IMR-90 (cell line): ENCODE measurements at regions not wholly inside any gene's neighbourhood (a gene's known extent, or its start where the extent isn't known, plus 50 kb on each side); places are given as distances from the start of the nearest gene placed in this dataset.

Experiments
- ATAC-seq: fragments of 200-7000 bp; cut with Tn5 transposase; 2 replicates; pipeline ENCODE4 v1.9.1; 2020; ENCODE audit warnings: low read depth, mild to moderate bottlenecking, moderate library complexity
- BruUV-seq: library from RNA; stranded (reverse); fragments of 400-500 nt; replicated peaks from 2 replicates; lab custom pipeline; 2021; lab: Mats Ljungman, UMichigan
- CTCF ChIA-PET: fragments of 300-600 bp; formaldehyde crosslinking; extraction: SDS; loops from one replicate; lab custom pipeline; 2021; ENCODE audit warnings: antibody characterized with exemption; lab: Yijun Ruan, JAX
- POLR2A ChIA-PET: fragments of 300-600 bp; sonication (Branson Sonifier 250); formaldehyde crosslinking; loops from one replicate; lab custom pipeline; 2022; ENCODE audit warnings: antibody characterized with exemption; ENCODE audit not compliant: unreplicated experiment; lab: Charles Lee
- DNase-seq: peaks from one replicate; pipeline ENCODE4 v3.0.0; 2013
- H2AFZ ChIP-seq: replicated peaks from 2 replicates; pipeline ENCODE3; 2013; ENCODE audit warnings: low read length, mild to moderate bottlenecking; ENCODE audit not compliant: poor library complexity
- H2AK5ac ChIP-seq: 2 replicates; pipeline ENCODE4 v1.6.1; 2013; ENCODE audit warnings: low read depth, low read length, inconsistent platforms
- H2AK9ac ChIP-seq: replicated peaks from 2 replicates; pipeline ENCODE3; 2013; ENCODE audit warnings: mild to moderate bottlenecking, low read depth, low read length, moderate library complexity; ENCODE audit not compliant: poor library complexity
- H2BK120ac ChIP-seq: 2 replicates; pipeline ENCODE4 v1.6.1; 2013; ENCODE audit warnings: low read depth, low read length, inconsistent platforms
- H2BK15ac ChIP-seq: 3 replicates; pipeline ENCODE4 v1.6.1; 2013; ENCODE audit warnings: low read depth, low read length, inconsistent platforms
- H2BK20ac ChIP-seq: 2 replicates; pipeline ENCODE4 v1.6.1; 2013; ENCODE audit warnings: low read depth, mild to moderate bottlenecking, inconsistent platforms, low read length, moderate library complexity
- H2BK5ac ChIP-seq: 2 replicates; pipeline ENCODE4 v1.6.1; 2013; ENCODE audit warnings: mild to moderate bottlenecking, low read depth, low read length, inconsistent platforms; ENCODE audit not compliant: poor library complexity, severe bottlenecking
- H3K14ac ChIP-seq: replicated peaks from 2 replicates; pipeline ENCODE4 v1.6.1; 2013; ENCODE audit warnings: low read depth, low read length, inconsistent platforms
- H3K18ac ChIP-seq: 2 replicates; pipeline ENCODE4 v1.6.1; 2013; ENCODE audit warnings: low read depth, low read length, control low read depth
- H3K23ac ChIP-seq: 2 replicates; pipeline ENCODE4 v1.6.1; 2013; ENCODE audit warnings: low read depth, low read length, inconsistent platforms
- H3K27ac ChIP-seq: 2 replicates; pipeline ENCODE4 v1.5.1; 2013; ENCODE audit warnings: mild to moderate bottlenecking, control low read depth, low read length; ENCODE audit not compliant: insufficient read depth
- H3K27me3 ChIP-seq: 2 replicates; pipeline ENCODE4 v1.6.1; 2013; ENCODE audit warnings: low read length; ENCODE audit not compliant: control insufficient read depth, insufficient read depth
- H3K36me3 ChIP-seq: 2 replicates; pipeline ENCODE4 v1.6.1; 2013; ENCODE audit warnings: low read length, mixed read lengths; ENCODE audit not compliant: control insufficient read depth, insufficient read depth
- H3K4ac ChIP-seq: 2 replicates; pipeline ENCODE4 v1.6.1; 2013; ENCODE audit warnings: low read depth, low read length, inconsistent platforms
- H3K4me1 ChIP-seq: 2 replicates; pipeline ENCODE4 v1.6.1; 2013; ENCODE audit warnings: low read length, mixed read lengths; ENCODE audit not compliant: control insufficient read depth, insufficient read depth
- H3K4me2 ChIP-seq: 2 replicates; pipeline ENCODE4 v1.6.1; 2013; ENCODE audit warnings: low read depth, mild to moderate bottlenecking, control low read depth, low read length, moderate library complexity
- H3K4me3 ChIP-seq: 2 replicates; pipeline ENCODE4 v1.5.1; 2013; ENCODE audit warnings: low read depth, mild to moderate bottlenecking, control low read depth, low read length, moderate library complexity; ENCODE audit not compliant: insufficient read depth
- H3K56ac ChIP-seq: 2 replicates; pipeline ENCODE4 v1.6.1; 2013; ENCODE audit warnings: low read length, inconsistent platforms; ENCODE audit not compliant: insufficient read depth; ENCODE audit errors: extremely low read depth
- H3K79me1 ChIP-seq, 2 experiments: 2 replicates each; pipeline ENCODE4 v1.6.1; 2013; ENCODE audit warnings: low read length in 2 of 2, inconsistent platforms in 1 of 2, low read depth in 1 of 2
- H3K9ac ChIP-seq: 2 replicates; pipeline ENCODE4 v1.6.1; 2013; ENCODE audit warnings: low read depth, low read length, control low read depth
- H3K9me1 ChIP-seq: 2 replicates; pipeline ENCODE4 v1.6.1; 2013; ENCODE audit warnings: low read length, inconsistent platforms; ENCODE audit not compliant: insufficient read depth
- H3K9me3 ChIP-seq: 2 replicates; pipeline ENCODE4 v1.6.1; 2013; ENCODE audit warnings: low read length; ENCODE audit not compliant: control insufficient read depth, insufficient read depth
- H4K20me1 ChIP-seq: 2 replicates; pipeline ENCODE4 v1.6.1; 2013; ENCODE audit warnings: low read length, inconsistent platforms; ENCODE audit not compliant: insufficient read depth
- H4K5ac ChIP-seq: 2 replicates; pipeline ENCODE4 v1.6.1; 2013; ENCODE audit warnings: mild to moderate bottlenecking, low read depth, low read length, control low read depth
- H4K8ac ChIP-seq, 2 experiments: 2 replicates each; pipeline ENCODE4 v1.6.1; 2013; ENCODE audit warnings: low read depth in 2 of 2, low read length in 2 of 2, control low read depth in 1 of 2, inconsistent platforms in 1 of 2
- H4K91ac ChIP-seq: 2 replicates; pipeline ENCODE4 v1.6.1; 2013; ENCODE audit warnings: low read depth, low read length, inconsistent platforms; ENCODE audit not compliant: insufficient read depth
- MXI1 ChIP-seq: IDR thresholded peaks from 2 replicates; pipeline ENCODE4 v1.6.1; 2012; ENCODE audit warnings: low read depth, mild to moderate bottlenecking, low read length, moderate library complexity, borderline replicate concordance
- WGBS, 2 experiments: methylation state at CpG; one replicate each; pipeline versions ENCODE4 v1.1.5 to v1.1.7; 2013; ENCODE audit warnings: missing lambda C conversion rate in 2 of 2; ENCODE audit not compliant: insufficient read length in 1 of 2; ENCODE audit errors: extremely low coverage in 2 of 2; 5-methylcytosine and 5-hydroxymethylcytosine counted together
- dilution Hi-C: fragments of 300-500 bp; cut with HindIII; formaldehyde crosslinking; loops from one replicate; pipeline ENCODE4 v1.14.3; 2018; ENCODE audit warnings: low sequenced_read_pairs; ENCODE audit not compliant: unreplicated experiment
- in situ Hi-C: fragments of 300-500 bp; cut with MboI; formaldehyde crosslinking; loops from 3 replicates; pipeline ENCODE4 v1.14.3; 2019; ENCODE audit warnings: low sequenced_read_pairs, inconsistent platforms, mixed read lengths
- intact Hi-C: fragments of 100-400 bp; cut with micrococcal nuclease; formaldehyde crosslinking; loops from 2 replicates; pipeline ENCODE4 v1.10.0; 2022

DNA sequence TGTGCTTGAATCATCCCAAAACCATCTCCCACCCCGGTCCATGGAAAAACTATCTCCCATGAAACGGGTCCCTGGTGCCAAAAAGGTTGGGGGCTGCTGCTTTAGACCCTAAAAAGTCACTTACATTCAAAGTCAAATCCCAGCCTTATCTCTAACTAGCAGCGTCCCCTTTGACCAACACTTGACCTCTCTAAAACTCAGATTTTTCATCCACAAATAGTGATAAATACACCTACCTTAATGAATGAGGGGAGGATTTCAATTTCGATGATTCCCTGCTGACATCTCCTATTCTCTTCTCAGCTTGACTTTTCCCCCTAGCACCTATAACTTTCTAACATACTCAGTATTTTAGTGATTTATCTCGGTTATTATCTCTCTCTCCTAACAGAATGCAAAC is 137.3 kb downstream of the BTG1 start:
- H3K18ac ChIP-seq = no peak overlapping the region
- no peak overlapping the region for H2BK20ac ChIP-seq
- no peak for DNase-seq
- no peaks in the 10 kb centered on the region for H3K9me3 ChIP-seq
- no peak overlapping the region for H3K4me2 ChIP-seq
- H3K79me1 ChIP-seq = no peaks in the 10 kb centered on the region
- H3K27me3 ChIP-seq = no peaks in the 10 kb centered on the region
- no peak overlapping the region for H2AK5ac ChIP-seq
- no peak for ATAC-seq
- POLR2A ChIA-PET = no interaction called here
- H4K5ac ChIP-seq = no peak overlapping the region
- H3K23ac ChIP-seq = no peak overlapping the region
- CTCF ChIA-PET = interaction anchor here (0.6 to 1.2 kb wide), 2 partner anchors 9 to 15 kb away, joined by 3 read pairs; no protein-coding TSS in a partner anchor
- H2AFZ ChIP-seq = no peak overlapping the region
- no TSS peak for BruUV-seq
- H3K4ac ChIP-seq = no peak overlapping the region
- intact Hi-C loops = no loop called here
- no peak overlapping the region for H3K56ac ChIP-seq
- H2BK15ac ChIP-seq = no peak overlapping the region
- no peak overlapping the region for H4K8ac ChIP-seq
- no peaks in the 10 kb centered on the region for H3K4me1 ChIP-seq
- H4K20me1 ChIP-seq = no peaks in the 10 kb centered on the region
- H3K14ac ChIP-seq = no peak overlapping the region
- no peak overlapping the region for H4K91ac ChIP-seq
- H2BK120ac ChIP-seq = no peak overlapping the region
- H2AK9ac ChIP-seq = no peak overlapping the region
- in situ Hi-C loops = no loop called here
- no peak for TF ChIP-seq MXI1
- H3K36me3 ChIP-seq = no peaks in the 10 kb centered on the region
- dilution Hi-C loops = no loop called here
- H3K9ac ChIP-seq = no peak overlapping the region
- H3K27ac ChIP-seq = no peak overlapping the region
- H3K4me3 ChIP-seq = no peak overlapping the region
- H2BK5ac ChIP-seq = no peak overlapping the region
- no CpG with 5 or more reads among the region's 5 CpGs for WGBS, 2 experiments
- H3K9me1 ChIP-seq = no peaks in the 10 kb centered on the region
